Fibroblast of skin of right biceps (primary cell): ENCODE measurements at regions not wholly inside any gene's neighbourhood (a gene's known extent, or its start where the extent isn't known, plus 50 kb on each side); places are given as distances from the start of the nearest gene placed in this dataset.
"Not testable (repeated sequence)": the region's sequence is repeated elsewhere in the genome, so short reads cannot be mapped to it uniquely, and the experiment has no call there.

Experiments used
- DNase-seq: peaks from one replicate; pipeline ENCODE4 v3.0.0-alpha.2; 2013

DNA sequence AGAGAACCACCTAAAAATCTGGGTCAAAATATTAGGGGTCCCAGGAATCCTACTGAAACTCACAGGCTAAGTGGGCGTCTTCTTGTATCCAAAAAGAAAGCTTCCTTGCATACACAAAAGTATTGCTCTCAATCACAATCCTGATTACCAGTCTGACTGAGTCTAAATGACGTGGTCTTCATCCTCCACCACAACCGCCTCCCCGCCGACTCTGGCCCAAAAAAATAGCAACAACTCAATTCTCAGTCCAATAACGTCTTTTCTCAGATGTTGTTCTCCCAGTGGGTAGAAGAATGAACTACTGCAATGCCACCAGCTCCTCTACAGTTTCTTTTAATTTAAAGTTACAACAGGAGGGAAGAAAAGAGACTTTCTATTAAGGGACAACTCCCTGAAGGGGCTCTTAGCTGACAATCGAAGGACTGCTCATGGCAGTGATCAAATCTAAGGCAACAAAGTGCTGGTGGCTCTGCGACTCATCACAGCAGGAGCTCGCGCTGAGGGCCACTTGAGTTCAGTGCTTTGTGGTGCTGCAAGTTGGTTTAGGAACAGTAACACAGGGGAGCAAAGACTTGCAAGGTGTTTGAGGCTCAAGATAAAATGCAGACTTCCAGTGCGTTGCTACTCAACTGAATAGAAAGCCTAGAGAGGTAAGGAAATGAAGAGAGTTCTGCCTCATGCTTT is 394.1 kb downstream of the BCAT1 start:
- DNase-seq = no peak

DNA sequence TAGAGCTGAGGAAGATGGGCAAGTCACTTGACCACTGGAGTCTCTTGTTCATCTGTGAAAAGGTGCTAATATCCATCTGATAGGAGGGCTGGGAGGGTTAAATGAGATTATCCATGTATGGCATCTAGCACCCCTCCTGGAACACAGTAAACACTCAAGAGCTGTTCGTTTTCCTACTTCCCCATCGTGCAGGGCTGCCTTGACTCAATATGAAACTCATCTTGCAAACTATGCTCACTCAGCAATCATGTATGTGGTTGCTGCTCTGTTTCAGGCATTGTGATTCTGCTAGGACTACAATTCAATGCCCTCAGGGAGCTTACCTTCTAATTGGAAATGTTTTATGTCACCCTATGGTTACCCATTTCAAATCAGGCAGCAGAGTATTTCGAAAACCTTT is 395.6 kb downstream of the BCAT1 start:
- no peak for DNase-seq

DNA sequence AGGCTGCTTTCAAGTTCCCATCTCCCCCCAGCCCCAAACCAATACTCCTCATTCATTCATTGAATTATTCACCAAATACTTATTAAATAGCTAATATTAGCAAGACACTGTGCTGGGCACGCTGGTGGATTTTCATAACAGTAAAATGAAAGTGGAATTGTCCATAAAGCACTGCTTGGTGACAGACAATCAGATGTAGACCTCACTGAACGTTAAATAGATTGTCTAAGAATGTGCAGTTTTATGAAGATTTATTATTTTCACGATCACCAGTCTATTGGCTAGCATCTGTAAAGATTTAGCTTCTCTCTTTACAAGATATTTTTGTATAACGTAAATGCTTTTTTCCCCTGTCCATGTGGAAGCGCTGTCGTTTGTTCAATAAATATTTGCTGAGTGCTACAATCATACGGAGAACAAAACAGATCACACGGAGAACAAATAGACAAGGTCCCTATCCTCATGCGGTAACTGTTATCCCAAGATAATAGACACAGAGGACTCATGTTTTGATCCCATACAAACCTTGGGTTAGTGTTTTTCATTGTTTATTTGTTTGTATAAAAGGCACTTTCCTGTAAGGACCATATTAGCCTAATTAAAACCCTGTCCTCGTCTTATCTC is 397.6 kb downstream of the BCAT1 start:
- DNase-seq = no peak

DNA sequence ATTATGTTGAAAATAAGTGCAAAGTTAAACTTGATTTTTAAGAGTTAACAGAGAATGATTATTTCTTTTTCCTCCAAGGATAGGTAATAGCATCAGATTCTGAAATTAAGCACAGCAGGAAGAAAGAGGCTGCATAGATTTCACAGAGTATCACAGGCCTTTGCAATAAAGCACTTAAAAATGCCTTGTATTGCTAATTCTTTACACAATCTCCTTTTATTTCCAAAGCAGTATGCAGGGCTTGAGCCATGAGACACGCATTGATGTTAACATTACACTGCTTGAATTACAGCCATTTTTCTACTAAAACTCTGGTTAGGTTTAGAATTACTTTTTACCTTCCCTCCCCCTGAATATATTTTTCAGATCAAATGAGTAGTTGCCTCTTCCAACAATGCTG is 398.3 kb downstream of the BCAT1 start:
- DNase-seq = no peak

DNA sequence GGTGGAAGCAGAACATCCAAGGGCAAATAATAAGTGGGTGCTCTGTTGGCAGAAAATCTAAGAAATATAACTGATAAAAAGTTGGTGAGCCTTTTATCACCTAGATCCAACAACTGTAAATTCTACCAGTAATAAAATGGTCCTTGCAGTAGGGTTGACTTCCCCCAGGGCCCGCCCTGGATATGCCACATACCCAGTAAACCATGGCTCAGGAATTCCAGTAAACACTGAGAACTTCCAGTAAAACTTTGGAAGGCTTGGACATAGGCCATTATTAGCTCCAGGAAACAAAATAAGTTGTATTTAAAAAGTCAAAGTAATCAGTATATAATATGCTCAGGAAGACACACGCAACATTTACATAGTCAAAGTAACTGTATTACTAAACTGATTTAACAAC is 402.2 kb downstream of the BCAT1 start:
- DNase-seq = no peak

DNA sequence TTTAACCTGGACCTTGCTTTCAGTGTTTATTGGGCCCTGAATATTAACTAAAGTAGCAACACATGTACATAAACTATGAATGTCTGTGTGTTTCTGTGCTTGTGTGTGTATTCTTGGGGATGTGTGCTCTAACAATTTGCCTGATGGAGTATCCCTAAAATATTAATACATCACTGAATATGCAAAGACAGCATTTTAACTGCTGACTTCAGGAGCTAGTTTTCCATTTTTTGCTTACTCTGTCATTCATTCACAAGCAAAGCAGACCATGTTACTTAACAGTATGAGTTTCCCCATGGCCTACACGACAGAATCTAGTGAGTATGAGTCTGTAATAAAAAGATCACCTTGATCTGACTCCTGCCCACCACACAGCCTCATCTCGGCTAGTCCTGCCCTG is 402.8 kb downstream of the BCAT1 start:
- DNase-seq = no peak

DNA sequence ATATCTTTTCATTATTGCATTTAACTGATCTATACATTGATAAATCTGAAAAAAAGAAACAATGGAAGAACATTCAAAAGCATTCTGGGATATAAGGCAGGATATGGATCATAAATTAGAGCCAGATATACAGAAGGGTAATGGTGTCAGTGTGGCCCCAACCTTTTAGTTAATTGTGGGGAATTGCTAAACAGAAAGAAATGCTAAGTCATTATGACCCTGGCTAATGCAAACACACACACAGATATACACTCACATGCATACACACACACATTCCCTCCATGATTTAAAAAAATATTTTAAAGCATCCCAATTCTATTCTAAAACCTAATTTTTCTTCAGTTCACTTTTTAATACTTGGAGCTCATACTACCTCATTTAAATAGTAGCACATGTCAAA is 404.5 kb downstream of the BCAT1 start:
- no peak for DNase-seq

DNA sequence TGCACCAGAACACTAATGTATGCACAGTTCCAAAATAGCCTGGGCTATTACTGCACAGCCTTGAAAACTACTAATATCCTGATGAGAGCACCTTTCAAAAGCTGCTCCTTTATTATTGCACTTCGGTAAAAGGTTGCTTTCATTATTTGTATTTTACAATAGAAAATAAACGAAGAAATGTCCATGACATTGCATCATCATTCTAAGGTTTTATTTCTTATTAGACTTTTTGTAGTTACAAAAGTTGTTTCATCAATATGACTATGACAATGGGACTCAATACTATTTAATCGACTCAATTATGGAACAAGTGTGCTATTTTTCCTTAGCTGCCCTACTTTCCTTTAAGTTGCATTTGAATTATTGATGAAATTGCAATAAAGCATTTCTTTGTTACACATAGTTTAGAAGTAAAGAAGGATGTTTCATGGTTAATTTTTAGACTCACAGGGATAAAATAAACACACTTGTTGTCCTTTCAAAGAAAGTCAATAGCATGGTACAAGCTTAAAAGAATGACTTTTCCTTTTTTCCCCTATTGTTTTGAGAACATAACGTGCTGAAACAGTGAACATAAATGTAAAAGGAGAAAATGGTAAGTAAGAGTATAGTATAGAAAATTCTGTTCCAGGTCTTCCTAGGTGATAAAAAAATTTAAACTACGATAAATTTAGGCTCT is 407.6 kb downstream of the BCAT1 start:
- DNase-seq = no peak

DNA sequence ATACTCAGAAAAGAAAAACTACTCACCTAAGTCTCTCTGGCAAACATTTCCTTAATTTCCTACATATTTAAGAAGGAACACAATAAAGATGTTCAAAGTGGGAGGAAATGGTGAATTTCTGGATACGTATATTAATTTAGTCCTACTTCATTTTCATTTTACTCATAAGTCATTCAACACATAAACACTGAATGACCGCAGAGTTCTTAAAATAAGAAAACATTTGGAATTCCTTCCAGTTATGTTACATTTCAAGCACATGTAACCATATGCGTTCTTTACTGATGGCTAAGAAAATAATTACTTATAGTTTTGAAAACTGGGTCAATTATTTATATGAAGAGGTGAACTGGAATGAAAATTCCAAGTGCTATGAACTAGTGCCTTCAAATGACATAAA is 409.3 kb downstream of the BCAT1 start:
- no peak for DNase-seq

DNA sequence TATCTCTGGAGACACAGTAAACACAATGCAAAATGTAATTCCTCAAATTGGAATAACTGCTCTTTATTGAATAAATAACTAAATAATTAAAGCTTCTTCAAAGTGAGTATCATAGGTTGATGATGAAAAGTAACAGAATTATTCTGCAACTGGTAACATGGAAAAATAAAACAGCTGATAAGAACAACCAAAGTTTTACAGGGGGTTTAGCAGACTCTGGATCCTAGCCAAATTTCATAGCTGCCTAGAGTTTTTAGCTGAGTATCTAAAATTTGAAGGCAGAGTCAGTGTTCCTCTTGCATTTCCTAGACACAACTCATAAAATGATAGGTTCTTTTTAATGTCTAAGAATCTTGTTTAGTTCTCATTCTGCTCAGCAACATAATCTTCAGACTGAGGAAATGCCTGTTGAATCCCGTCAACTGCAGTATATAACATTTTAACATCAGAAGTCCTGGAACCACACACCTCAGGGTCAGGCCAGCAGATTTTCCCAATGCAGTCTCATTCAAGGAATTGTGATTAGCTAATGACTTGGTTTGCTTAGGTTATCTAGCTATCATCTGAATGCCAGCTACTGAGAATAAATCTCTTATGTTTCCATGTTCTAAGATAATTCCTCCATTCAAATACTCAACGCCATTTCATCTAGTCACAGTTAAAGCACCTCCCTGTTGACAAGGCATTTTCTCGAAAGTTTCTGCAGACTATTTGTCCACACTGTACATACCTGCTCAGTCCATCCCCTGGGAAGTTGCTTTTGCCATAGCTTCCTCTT is 411.6 kb downstream of the BCAT1 start:
- no peak for DNase-seq

DNA sequence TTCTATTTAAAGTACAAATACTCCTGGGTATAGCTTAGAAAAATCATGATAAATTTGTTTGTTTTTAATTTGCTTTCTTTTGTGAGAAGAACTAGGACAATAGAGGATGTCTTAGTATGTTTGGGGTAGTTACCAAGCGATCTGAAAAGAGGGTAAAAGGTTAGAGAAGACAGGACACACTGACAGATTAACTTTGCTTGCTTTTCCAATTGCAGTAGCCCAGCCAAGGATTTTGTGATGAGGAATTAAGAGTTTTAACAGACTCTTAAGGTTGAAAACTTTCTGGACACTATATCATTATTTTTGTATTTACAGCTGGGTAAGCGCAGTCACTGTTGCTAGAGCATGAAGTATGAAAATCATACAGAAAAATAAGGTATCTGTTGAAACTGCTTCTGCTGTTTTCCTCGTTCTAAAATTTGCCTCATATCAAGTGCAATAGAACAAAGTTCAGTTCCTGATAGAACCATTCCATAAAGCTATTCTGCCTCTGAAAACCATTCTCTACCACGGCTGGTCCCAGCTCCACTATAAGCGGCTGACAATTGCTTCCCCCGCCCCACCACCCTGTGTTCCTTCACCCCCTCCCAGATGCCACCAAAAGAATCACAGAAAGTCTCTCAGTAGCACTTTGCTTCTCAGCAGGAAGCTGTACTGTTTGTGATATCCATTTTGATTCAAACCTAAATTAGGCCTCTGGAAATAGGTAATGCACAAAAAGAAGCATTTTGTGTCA is 413.4 kb downstream of the BCAT1 start:
- DNase-seq = no peak

DNA sequence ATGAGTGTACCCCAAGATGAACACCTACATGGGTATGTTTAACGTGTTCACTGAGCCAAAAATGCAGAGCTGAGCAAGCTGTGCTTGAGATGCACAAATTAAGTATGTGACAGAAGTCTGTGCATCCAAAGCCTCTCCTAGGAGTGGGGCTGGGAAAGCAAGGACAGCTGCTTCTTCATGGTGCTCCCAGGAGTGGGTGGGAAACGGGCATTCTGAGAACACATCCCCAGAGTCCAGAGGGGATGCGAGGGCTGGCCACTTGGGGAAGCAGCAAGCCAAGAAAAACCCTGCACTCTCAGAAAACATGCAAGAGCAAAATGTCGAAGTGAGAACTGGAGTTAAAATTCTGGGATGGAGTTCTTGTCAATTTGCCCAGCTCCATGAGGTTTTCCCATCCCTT is 414.3 kb downstream of the BCAT1 start:
- DNase-seq = no peak

DNA sequence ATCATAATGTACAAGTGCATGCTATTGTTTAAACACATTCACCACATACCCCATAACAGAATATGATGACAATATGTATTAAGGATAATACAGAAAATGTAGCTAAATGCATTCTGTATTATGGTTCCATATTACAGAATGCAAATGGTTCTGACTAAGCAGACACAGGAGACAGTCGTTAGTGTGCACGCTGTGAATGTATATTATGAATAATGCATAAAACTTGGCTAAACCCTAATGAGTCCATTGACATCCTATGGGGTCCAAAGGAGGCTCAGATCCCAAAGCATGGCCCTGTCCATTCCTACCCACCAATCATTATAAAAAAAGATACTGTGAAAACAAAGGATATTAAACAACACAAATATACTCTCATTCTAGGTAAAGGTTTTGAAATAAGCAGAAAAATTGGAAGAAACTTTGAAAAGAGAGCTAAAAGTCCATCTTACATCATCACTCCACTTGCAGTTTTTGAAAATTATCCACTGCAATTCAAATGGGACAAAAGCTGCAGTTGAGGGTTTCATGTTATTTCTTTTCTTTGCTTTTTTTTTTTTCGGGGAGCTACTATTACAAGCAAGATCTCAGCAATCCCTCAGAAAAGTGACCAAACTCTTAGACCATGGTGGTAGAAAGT is 415.1 kb downstream of the BCAT1 start:
- no peak for DNase-seq

DNA sequence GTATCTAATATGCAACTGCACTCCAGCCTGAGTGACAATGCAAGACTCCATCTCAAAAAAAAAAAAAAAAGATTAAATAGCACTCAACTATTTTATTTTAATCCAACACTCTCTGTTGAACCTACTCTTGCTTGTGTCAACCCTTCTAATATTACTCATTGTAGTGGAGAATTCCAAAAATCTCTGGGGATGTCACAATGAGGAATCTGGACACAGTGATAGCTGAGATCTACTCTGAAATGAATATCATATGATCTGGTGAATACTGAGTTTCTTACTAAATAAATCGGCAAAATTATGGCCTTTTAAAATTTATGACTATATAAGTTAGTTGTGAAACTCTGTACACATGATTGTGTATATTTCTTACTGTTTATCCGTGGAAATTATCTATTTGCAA is 418.2 kb downstream of the BCAT1 start:
- DNase-seq = no peak

DNA sequence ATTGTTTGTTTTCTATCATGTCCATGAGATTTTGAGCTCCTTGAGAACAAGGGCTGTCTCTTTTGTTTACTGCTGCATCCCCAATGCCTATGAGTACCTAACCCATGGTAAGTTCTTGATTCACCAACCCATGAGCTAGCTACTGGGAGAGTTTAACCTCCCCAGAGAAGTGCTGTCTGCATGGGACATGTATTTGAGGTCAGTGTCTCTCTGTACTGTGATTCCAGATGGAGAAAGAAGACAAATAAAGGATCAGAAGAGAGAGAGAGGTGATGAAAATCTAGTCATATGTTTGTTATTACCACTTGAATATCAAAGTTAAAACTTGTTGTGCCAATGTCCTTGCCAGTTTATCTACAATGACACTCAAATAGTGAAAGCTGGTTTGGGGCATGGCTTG is 421.8 kb downstream of the BCAT1 start:
- DNase-seq = no peak

DNA sequence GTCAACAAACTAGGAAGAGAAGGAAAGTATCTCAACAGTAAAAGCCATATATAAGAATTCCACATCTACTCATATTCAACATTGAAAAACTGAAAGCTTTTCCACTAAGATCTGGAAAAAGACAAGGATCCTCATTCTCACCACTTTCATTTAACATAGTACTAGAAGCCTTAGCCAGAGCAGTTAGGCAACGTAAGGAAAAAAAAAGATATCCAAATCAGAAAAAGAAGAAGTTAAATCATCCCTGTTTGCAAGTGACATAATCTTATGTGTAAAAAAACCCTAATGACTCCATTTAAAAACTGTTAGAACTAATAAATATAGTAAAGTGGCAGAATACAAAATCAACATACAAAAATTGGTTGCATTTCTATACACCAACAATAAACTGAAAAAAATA is 426.2 kb downstream of the BCAT1 start:
- no peak for DNase-seq

DNA sequence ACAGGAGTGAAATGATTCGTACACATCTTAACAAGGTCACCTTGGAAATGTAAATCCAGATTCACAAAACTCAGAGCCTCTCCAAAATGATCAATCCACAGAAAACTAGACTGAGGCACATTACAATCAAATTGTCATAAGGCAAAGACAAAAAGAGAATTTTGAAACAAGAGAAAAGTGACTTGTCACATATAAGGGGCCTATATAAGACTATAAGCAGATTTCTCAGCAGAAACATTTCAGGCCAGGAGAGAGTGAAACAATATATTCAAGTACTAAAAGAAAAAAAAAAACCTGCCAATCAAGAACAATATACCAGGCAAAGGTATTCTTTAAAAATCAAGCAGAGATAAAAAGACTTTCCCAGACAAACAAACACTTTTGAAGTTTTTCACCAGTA is 429.1 kb downstream of the BCAT1 start:
- no peak for DNase-seq

DNA sequence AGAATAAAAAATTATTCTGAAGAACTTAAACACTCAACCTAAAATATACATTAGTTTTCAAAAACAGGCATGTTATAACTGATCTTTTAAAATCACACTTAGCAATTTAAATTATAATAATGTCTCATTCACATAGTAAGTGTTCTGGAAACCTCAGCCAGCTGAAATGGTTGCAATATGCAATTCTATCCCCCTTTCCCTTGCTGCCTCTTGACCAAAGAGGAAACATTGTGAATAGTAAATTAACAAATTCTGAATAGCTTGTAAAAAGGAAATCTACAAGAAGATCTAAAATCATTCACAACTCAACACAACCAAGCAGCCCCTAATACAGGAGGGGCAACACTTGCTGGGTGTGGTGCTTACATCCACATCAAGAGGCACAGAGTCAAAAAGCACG is 431.9 kb downstream of the BCAT1 start:
- DNase-seq = no peak

DNA sequence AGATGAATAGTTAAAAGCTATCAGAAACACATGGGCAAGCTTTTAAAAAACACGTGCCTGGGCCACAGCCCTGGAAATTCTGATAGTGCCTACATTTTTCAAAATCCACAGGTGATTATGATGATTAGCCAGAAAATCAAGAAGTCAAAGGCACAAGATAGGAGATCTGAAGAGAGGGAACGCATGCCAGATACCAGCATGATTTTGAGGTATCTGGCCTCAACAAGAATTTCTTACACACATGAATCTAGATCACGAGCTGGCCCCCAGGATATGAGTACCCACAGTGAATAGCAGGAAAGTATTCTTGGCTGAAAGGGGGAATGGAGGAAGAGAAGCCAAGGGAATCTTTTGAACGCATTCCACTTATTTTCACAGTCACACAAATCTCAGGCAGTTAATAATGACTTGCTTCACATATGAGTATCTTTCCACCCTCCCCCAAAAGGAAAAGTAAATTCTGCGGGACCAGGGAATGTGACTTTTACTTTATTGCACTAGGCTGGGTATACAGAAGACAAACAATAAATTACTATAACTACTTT is 438.2 kb downstream of the BCAT1 start:
- DNase-seq = no peak

DNA sequence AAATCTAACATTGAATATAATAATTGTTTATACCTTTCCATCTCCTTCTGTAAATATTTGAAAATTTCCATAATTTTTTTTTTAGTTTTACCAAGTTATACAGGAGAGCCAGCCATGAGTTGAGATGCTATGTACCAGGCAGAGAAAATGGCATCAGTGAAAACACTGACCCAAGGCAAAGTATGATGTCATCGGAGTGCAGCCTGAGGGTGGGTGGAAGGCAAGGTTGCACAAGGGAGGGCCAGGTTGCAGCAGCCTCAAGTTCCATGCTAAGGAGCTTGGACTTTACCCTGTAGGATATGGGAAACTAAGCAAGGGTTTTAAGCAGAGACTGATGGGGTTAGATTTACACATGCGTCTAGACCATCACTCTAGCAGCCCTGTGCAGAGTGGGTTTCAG is 441.1 kb downstream of the BCAT1 start:
- DNase-seq = no peak

DNA sequence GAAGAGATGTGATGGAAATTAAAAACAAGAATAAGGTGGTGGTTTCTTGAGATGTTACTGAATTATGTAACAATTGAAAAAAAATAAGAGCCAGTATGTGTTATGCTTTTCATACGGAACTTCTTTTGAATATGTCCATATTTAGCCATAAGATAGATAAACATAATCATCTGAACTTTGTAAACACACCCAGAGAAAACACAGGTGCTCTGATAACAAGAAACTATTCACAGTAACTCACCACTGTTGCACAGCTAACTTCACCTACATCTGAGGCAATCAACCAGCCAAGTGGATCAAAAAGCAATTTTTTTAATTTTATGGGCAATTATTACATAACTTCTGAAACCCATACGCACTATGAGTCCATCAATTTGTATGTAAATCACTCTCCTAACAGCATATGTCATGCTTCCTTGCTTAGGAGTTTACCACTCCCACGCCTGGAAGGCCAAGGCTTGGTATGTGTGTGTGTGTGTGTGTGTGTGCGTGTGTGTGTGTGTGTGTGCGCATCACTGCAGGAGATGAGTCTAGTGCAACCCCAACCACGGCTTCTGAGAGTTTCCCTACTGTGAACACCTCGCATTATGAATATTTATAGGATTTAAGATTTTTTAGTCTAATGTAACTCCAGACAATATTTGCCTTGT is 443.4 kb downstream of the BCAT1 start:
- DNase-seq = no peak

DNA sequence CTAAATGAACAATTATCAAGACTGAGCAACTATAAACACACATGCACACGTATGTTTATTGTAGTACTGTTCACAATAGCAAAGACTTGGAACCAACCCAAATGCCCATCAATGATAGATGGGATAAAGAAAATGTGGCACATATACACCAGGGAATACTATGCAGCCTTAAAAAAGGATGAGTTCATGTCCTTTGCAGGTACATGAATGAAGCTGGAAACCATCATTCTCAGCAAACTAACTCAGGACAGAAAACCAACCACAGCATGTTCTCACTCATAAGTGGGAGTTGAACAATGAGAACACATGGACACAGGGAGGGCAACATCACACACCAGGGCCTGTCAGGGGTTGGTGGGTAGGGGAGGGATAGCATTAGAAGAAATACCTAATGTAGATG is 445.4 kb downstream of the BCAT1 start:
- DNase-seq = not testable (repeated sequence)
